Stimulated activated CD4-positive, alpha-beta T cell treated with anti-CD3 and anti-CD28 coated beads, Interleukin-4, amount 100 ng/mL, for 24 hours (primary cell): ENCODE measurements at regions not wholly inside any gene's neighbourhood (a gene's known extent, or its start where the extent isn't known, plus 50 kb on each side); places are given as distances from the start of the nearest gene placed in this dataset.
A peak's percentile ranks its signal among the peaks of the same experiment; 100 is the strongest.

ENCODE experiments used
- DNase-seq: peaks from one replicate; pipeline ENCODE4 v3.0.0-alpha.2; 2020

DNA sequence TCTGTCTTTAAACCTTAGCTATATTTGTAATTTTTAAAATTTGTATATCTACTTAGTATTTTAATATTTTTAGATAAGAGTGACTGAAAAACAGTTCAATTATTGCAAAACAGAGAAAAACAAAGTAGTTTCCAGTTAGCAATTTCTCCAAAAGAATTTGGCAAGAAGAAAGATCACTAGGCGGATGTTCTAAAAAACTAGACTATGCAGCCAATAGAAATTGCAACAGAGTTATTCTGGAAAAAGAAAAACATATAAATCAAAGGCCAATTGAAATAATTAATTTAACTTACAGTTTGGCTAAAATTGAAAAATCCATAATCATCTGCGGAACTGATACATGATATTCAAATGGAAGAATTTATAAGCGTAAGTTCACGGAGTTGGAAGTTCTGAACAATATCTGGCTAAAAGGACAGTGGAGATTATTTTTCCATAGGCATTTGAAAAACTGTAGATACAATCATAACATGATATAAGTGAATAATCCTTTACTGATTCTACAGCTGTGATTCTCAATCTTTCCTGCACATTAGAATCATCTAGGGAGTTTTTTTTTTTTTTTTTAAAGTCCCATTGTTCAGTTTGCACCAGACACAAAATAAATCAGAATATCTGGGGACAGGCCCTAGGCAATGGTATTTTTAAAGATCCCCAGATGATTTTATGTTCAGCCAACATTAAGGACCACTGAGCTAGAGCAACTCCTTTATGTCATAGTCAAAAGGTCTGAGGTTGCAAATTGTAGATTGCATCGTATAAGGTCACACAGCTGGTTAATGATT lies 605.1 kb upstream of the DAB2 start:
- no peak for DNase-seq

DNA sequence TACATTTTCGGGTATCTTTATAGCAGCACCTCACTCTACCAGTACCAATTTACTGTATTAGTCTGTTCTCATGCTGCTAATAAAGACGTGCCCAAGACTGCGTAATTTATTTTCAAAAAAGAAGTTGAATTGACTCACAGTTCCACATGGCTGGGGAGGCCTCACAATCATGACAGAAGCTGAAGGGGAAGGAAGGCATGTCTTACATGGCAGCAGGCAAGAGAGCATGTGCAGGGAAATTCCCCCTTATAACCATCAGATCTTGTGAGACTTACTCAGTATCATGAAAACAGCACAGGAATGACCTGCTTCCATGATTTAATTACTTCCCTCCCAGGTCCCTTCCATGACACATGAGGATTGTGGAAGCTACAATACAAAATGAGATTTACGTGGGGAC lies 602.6 kb upstream of the DAB2 start:
- DNase-seq = no peak

DNA sequence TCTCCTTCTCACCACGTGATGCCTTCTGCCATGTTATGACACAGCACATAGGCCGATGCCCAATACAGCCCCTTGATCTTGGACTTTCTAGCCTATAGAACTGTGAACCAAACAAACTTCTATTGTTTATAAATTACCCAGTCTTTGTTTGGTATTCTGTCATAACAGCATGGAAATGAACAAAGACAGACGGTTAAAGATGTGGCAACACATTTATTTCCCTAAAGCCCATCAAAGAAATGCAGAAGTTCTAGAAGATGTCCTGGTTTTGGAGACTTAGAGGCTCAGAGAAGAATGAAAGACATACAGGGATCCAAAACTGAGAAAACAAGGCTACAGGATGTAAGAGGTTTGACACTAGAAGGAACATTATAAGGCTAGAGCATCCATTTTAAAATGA lies 600.8 kb upstream of the DAB2 start:
- no peak for DNase-seq

DNA sequence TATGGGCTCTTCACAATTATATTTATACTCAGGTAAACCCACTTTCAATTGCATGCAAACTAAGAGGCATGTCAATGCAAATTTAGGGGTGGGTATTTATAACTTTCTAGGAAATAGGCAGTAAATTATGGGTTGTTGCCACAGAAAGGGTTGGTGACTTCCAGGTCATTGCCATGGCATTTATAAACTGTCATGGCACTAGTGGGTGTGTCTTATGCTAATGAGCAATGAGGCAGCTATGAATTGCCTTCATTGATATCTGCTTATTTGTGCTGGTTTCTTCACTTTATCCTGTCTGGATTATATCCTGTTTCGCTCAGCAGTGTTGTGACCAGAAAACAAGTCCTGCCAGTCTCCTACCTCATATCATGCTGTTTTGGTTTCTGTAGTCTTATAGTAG lies 597.3 kb upstream of the DAB2 start:
- DNase-seq = no peak

DNA sequence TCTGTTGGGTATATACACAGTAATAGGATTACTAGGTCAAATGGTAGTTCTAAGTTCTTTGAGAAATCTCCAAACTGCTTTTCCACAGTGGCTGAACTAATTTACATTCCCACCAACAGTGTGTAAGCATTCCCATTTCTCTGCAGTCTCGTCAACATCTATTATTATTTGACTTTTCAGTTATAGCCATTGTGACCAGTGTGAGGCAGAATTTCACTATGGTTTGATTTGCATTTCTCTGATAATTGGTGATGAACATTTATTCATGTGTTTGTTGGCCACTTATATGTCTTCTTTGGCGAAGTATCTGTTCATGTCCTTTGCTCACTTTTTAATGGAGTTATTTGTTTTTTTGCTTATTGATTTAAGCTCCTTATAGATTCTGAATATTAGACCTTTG lies 596.2 kb upstream of the DAB2 start:
- DNase-seq = no peak

DNA sequence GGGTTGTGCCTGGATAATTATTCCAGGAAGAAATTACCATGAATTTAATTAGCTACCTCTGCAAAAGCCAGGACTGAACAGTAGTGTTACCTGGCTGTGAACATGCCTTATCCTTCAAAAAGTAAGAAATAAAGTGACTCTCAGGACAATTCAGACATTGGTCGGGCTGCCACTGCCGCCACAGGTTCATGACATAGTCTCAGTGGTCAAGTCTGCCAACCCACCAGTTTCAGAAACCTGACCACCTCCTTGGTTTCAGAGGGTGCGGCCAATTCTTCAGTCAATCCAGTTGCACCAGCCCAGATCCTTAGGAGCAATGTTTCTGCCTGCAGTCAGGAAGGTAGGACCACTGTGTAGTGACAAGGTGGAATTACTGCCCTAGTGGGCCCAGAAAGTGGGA lies 593.1 kb upstream of the DAB2 start:
- DNase-seq = no peak

DNA sequence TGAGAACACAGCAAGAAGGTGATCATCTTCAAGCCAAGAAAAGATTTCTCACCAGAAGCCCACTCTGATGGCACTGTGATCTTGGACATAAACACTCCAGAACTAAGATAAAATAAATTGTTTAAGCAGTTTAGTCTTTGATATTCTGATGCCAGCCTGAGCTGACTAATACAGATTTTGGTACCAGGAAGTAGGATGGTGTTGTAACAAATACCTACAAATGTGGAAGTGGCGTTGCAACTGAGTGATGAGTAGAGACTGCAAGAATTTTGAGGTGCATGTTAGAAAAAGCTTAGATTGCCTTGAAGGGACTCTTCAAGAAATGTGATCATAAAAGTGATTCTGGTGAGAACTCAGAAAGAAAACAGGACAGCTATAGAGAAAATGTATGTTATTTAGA lies 592.4 kb upstream of the DAB2 start:
- no peak for DNase-seq

DNA sequence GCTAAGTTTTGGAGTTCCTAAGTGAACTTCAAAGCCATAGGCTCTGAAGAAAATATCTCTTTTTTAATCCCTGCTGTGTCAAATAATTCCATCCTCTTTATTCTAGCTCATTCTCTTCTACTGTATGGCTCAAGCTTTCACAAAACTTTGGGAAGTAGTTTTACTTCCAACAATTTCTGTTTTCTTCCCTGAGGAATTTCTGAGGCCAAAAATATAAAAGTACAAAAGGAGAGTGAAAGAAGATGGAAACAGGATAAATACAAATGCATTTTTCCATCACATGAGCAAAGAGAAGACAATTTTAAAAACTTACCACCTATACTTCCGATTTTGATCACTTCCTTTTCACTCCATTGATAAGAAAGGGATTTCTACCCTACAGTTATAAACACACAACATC lies 585.7 kb upstream of the DAB2 start:
- no peak for DNase-seq

DNA sequence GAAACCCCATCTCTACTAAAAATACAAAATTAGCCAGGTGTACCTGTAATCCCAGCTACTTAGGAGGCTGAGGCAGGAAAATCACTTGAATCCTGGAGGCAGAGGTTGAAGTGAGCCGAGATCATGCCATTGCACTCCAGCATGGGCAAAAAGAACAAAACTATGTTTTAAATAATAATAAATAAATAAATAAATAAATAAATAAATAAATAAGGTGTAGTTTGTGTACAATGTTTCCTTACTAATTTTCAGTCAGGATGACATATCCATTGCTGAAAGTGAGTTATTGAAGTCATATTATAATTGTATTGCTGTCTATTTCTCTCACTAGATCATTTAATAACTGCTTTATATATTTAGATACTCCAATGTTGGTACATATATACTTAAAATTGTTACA lies 581.5 kb upstream of the DAB2 start:
- no peak for DNase-seq

DNA sequence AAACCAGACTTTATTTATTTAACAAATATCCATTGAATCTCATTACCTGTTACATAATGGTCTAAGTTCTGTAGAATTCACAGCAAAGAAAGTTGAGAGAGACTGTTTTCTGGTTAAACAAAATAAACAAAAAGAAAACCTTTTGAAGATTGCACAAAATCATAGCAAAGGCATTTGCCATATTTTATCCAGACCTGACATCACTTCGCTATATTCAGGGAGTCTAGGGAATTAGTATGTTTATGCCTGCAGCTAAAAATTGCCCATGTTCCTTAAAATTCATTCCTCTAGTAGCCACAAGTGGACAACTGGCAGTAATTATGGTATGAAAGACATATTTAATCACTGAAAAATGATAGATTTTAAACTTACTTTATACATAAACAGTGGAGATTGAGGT lies 577.0 kb upstream of the DAB2 start:
- DNase-seq = no peak

DNA sequence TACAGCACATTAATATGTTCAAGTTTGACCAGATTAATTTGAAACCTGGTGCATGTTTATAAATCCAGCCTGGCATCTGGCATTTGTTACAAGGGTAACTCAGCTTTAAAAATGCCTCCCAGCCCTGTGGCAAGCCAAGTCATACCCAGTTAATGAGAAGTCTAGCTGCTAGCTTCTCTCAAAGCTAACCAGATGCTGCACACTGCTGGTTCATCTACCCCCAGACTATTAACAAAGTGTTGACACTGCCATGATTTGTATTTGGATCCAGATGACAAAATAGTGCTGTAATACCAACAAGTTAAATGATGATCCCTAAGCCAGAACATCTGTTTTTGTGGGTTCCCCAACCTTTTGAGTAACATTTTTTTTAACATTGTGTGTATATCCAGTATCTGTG lies 573.7 kb upstream of the DAB2 start:
- no peak for DNase-seq

DNA sequence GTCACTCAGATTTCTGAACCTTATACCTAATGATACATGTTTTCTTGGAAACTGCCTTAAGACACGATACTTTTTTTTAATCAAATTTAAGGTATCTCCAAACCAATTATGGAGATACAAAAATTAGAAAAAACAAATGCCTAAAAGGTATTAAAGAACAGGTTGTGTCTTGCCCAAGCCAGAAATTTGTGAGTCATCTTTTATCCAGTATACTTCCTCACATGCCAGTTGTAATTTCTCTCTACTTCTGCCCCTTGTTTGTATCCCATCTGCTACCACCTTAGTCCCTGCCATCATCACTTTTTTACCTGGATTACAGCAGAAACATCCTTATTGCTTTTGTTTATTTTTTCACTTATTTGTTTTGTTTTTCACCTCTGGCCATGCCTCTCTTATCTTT lies 571.2 kb upstream of the DAB2 start:
- no peak for DNase-seq

DNA sequence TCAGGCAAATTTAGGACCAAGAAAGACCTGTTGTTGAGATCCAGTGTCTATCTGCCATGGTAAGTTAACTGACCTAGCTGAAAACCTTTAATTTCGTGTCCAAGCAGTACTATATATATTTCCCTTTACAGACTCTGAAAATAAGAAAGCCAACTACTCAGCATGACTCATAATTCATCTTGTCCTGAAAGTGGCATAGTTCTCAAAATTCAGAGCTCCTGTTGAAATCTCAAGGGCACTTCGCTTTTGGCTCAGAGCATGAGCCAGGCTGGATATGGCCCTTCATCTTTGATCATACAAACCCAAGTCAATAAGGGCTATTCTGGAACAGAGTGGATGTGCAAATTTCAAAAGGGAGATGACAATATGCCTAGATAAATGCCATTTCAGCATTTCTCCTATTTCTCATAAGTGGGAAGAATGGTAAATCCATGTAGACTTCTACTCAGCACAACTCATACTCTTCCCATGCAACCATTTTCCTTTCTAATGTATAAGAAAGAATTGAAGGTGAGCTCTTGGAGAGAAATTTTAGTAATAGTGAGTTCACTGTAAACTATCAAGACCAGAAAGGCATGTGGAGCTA lies 567.9 kb upstream of the DAB2 start:
- no peak for DNase-seq

DNA sequence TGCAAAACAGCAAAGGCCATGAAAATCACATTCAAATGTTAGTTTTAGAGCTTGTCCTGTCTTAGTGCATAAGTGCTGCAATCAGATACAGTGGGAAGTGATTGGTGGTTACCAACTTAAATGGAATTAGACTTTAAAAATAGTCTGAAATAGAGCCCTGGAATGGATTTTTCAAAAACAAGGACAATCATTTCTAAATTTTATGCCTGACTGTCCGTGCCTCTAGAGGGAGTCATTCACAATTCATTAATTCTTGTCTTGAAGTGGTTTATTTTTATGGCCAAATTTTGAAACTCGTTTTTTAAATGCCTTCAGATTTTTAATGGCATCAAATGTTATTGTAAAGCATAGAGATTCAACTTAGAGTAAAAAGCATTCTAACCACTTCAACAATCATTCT lies 561.8 kb upstream of the DAB2 start:
- DNase-seq = no peak

DNA sequence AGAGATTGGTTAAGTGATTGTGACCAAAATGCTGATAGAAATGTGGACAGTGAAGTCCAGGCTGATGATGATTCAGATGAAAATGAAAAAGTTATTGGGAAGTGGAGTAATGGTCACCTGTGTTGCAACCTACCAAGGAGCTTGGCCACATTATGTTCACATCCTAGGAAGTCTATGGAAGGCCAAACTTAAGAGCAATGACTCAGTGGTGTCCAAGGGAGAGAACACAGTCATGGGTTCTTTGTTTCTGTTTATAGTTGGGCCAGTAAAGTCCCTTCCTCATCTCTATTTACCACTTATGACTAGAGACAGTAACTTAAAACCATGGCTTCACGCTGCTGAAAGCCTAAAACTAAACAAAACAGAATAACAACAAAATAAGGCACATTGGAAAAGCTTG lies 555.3 kb upstream of the DAB2 start:
- no peak for DNase-seq

DNA sequence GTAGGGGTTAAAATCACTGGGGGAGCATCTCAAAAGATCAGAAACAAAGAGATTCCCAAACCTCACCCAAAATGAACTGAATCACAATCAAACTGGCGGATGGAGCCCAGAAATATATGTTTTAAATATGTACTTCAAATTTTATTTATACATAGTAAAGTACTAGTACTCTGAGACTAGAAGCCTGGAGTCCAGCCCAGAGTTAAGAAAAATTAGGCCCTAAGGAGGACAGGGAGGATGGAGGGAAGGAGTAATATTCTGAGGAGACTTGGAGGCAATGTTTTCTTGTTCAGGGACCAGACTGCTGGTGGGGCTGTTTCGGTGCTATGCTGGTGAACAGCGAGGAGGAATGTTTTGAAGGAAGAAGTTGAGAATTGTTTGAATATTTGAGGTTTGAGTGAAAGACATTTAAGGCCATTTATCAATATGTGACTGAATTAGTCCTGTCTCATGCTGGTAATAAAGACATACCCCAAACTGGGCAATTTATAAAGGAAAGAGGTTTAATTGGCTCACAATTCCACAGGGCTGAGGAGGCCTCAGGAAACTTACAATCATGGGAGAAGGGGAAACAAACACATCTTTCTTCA lies 552.4 kb upstream of the DAB2 start:
- no peak for DNase-seq

DNA sequence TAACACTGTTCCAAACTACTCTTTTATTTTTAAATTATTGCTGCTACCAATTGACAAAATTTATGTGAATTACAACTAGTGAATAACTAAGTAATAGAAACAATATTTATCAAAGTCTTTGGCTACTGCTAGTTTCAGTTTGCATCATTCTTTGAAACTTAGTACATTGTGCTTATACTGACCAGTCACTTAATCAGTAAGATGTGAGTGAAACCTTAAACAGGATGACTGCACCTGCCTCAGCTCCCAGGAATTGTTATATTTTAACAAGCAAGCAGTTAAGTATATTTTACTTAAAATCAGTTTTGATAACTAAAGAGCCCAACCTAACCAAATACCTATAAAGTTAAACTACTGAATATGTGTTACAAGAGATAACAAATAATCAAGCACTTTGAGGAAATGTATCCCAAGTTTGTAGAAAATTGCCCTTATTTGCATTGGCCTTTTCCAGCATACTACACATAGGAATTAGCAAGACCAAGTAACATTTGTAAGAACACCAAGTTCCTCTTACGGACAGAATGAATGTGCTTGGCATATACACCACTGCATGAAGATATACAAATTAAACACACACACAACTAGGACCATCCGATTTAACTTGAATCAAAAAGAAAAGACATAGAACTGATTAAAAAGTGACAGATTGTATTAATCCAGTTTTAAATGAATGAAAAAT lies 545.5 kb upstream of the DAB2 start:
- no peak for DNase-seq

DNA sequence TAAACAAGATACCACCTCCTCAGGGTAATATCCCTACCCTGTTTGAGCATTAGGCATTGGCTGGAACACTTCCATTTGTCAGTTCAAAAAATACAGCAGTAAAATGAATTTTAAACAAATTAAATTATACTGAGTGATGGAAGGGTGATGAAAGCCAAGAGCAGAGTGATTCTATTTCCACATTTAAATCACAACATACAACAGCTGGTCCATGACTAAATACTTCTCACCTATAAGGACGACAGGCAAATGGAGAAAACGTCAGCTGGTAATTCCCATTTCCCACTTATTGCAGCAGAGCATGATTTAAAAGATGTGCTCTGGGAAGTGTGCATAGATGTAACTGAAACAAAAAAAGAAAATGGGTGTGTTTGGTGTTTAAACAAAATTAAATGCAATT lies 543.6 kb upstream of the DAB2 start:
- no peak for DNase-seq

DNA sequence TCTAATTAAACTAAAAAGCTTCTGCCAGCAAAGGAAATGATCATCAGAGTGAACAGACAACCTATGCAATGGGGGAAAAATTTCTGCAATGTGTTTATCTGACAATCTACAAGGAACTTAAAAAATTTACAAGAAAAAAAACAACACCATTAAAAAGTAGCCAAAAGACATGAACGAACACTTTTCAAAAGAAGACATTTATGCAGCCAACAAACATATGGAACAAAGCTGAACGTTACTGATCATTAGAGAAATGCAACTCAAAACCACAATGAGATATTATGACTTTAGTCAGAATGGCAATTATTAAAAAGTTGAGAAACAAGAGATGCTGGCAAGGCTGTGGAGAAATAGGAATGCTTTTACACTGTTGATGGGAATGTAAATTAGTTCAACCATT lies 530.4 kb upstream of the DAB2 start:
- no peak for DNase-seq

DNA sequence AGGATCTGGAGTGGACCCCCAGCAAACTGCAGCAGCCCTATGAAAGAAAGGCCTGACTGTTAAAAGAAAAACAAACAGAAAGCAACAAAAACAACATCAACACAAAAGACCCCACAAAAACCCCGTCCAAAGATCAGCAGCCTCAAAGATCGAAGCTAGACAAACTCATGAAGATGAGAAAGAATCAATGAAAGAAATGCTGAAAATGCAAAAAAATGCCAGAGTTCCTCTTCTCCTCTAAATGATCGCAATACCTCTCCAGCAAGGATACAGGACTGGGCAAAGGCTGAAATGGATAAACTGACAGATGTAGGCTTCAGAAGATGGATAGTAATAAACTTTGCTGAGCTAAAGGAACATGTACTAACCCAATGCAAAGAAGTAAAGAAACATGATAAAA lies 526.3 kb upstream of the DAB2 start:
- no peak for DNase-seq

DNA sequence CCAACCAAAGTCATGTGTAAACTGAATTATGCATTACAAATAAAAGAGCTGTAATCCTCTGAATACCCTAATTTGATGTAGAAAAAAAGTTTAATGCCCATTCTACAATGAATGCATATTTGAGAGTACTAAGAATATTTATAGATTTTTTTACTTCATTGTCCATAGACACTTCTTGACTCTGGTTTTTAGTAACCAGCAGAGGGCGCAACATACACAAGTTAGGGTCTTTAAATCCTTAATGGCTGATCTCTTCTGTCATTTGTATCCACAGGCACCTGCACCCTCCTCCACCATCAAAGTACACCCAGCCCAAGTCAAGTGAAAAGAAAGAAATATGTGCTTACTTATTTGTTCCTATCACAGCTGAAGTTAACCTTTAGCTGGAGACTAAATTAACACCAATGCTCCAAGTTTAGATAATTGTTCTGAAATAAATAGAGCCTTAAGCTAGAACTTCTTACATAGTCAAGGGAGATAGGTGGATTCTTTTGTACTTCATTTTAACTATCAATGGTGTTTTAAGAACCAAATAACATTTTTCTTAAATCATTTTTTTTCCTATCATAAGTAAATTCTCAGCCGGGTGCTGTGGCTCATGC lies 524.2 kb upstream of the DAB2 start:
- peak; percentile 74 for DNase-seq

DNA sequence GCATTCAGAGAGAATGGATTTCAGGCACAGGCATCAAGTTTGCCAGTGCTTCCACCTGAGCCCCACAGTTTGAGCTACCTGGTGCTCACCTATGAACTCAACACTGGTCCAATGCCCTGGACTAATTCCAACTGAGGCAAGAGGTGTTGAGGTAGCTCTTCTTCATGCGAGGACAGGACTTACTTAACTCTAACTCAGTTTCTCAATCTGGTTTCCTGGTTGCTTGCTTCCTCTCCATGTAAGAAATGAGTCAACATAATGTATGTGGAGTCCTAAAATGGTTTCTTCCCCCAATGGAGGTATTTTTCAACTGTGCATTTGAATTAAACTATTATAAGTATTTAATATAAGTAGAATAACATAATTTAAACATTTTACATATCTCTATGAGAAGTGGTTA lies 523.6 kb upstream of the DAB2 start:
- DNase-seq = no peak

DNA sequence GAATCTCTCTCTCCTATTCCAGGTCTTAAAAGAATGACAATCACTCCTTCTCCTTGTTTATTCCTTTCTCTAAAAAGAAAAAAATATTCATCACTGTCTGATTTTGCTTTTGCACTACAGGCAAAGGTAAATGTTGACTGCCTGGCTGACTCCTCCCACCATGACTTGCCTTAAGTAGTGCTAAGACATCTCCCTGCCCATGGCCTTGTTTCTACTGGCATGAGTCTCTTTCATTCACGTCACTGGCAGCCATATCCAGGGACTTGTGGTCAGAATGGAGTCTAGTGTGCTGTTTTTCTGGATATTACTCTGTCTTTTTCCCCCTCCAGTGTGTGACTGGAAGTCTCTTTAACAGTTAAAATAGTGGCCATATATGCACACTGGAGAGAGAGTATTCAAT lies 522.9 kb upstream of the DAB2 start:
- DNase-seq = no peak
